Tibial nerve (tissue), 4 donors: ENCODE measurements at regions not wholly inside any gene's neighbourhood (a gene's known extent, or its start where the extent isn't known, plus 50 kb on each side); places are given as distances from the start of the nearest gene placed in this dataset.

Source experiments
- DNase-seq, 2 donors: peaks; one replicate each; pipeline ENCODE4 v3.0.0-alpha.2; 2019; ENCODE audit warnings: low spot score in 2 of 2
- H3K27ac ChIP-seq, 4 donors: fragments of 200-600 bp; sonication (generic) in 3 of 4; one replicate each; pipeline ENCODE4 v1.5.1; 2017 to 2019; ENCODE audit warnings: mild to moderate bottlenecking in 1 of 4
- H3K27me3 ChIP-seq, 2 donors: fragments of 200-600 bp; sonication (generic) in 1 of 2; one replicate each; pipeline versions ENCODE4 v1.5.1 to v1.6.0; 2017 to 2019
- H3K36me3 ChIP-seq, 3 donors: fragments of 200-600 bp; sonication (generic); one replicate each; pipeline ENCODE4 v1.5.1; 2018 to 2019
- H3K4me1 ChIP-seq, 4 donors: fragments of 200-600 bp; sonication (generic) in 3 of 4; one replicate each; pipeline ENCODE4 v1.5.1; 2017 to 2019
- H3K4me3 ChIP-seq, 4 donors: fragments of 200-600 bp; sonication (generic) in 3 of 4; one replicate each; pipeline ENCODE4 v1.5.1; 2017 to 2019; ENCODE audit warnings: mild to moderate bottlenecking in 1 of 4, moderate library complexity in 1 of 4
- H3K9me3 ChIP-seq, 4 donors: fragments of 200-600 bp; sonication (generic) in 3 of 4; one replicate each; pipeline ENCODE4 v1.5.1; 2017 to 2019
- EP300 ChIP-seq, 2 donors: sonication (generic); formaldehyde crosslinking; IDR thresholded peaks; one replicate each; pipeline ENCODE4 v1.6.1; 2017; ENCODE audit warnings: antibody characterized with exemption in 2 of 2, mild to moderate bottlenecking in 1 of 2
- POLR2A ChIP-seq, 2 donors: fragments of 450-650 bp; IDR thresholded peaks; one replicate each; pipeline ENCODE4 v1.6.1; 2017; ENCODE audit warnings: antibody characterized with exemption in 2 of 2, mild to moderate bottlenecking in 2 of 2, moderate library complexity in 2 of 2
- WGBS, 2 donors: methylation state at CpG; one replicate each; pipeline ENCODE4 v1.1.5; 2018; 5-methylcytosine and 5-hydroxymethylcytosine counted together
- TF ChIP-seq, protein P1 (sequence below), 5 experiments: fragments of 200-600 bp in 3 of 5; fragments of 450-650 bp in 2 of 5; sonication (generic) in 3 of 5; IDR thresholded peaks; one replicate each; pipeline ENCODE4 v1.5.1; 2016 to 2019; ENCODE audit warnings: antibody characterized with exemption in 5 of 5, mild to moderate bottlenecking in 3 of 5, moderate library complexity in 2 of 5

DNA sequence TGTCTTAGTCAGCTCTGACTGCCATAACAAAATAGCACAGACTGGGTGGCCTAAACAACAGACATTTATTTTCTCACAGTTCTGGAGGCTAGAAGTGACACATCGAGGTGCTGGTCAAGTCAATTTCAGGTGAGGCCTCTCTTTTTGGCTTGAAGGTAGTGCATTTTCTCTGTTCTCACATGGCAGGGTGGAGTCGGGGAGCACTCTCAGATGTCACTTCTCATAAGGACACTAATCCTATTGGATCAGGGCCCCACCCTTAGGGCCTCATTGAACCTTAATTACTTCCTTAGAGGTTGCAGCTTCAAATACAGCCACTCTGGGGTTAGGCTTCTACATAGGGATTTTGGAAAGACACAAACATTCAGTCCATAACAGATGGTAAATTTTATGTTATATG, 161.6 kb downstream of the PFKFB3 start:
- WGBS, 2 donors = 93 to 98% methylated on average over 2 of the region's 2 CpGs
- H3K4me3 ChIP-seq = no peak overlapping the region
- H3K27ac ChIP-seq = no peak overlapping the region
- H3K36me3 ChIP-seq = no peaks in the 10 kb centered on the region
- DNase-seq = no peak
- no peaks in the 10 kb centered on the region for H3K27me3 ChIP-seq
- H3K4me1 ChIP-seq = no peaks in the 10 kb centered on the region
- no peak for TF ChIP-seq EP300 (IDR thresholded peaks at IDR 0.05)
- TF ChIP-seq, protein P1, sequence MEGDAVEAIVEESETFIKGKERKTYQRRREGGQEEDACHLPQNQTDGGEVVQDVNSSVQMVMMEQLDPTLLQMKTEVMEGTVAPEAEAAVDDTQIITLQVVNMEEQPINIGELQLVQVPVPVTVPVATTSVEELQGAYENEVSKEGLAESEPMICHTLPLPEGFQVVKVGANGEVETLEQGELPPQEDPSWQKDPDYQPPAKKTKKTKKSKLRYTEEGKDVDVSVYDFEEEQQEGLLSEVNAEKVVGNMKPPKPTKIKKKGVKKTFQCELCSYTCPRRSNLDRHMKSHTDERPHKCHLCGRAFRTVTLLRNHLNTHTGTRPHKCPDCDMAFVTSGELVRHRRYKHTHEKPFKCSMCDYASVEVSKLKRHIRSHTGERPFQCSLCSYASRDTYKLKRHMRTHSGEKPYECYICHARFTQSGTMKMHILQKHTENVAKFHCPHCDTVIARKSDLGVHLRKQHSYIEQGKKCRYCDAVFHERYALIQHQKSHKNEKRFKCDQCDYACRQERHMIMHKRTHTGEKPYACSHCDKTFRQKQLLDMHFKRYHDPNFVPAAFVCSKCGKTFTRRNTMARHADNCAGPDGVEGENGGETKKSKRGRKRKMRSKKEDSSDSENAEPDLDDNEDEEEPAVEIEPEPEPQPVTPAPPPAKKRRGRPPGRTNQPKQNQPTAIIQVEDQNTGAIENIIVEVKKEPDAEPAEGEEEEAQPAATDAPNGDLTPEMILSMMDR (IDR thresholded peaks at IDR 0.05) = no peak
- TF ChIP-seq POLR2A (IDR thresholded peaks at IDR 0.05) = no peak
- peaks cover 0 to 16% (median 0%) of the 10 kb centered on the region in 4 donors for H3K9me3 ChIP-seq

DNA sequence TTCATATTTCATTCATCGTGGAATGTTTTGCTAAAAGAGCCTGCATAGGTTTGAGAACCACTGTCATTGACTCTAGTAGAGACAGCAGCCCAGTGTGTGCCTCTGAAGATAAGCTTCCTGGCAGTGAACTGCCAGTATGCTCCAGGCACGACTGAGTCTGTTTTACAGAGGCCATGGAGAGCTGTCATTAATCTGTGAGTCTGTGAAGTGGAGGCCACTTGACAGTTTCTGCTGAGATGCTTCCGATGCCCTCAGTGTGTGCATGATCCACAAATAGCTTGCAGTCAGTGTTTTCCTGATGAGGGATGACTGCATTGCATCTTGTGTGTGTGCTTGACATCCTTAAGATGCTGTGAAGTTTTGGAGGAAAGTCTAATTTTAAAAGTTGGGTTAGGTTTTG, 162.2 kb downstream of the PFKFB3 start:
- TF ChIP-seq EP300 (IDR thresholded peaks at IDR 0.05) (no peak), POLR2A (IDR thresholded peaks at IDR 0.05) (no peak)
- TF ChIP-seq, protein P1 (IDR thresholded peaks at IDR 0.05) = no peak
- Histone ChIP-seq H3K4me1 (no peaks in the 10 kb centered on the region), H3K27ac (no peak overlapping the region), H3K36me3 (no peaks in the 10 kb centered on the region), H3K9me3 (peaks cover 0 to 16% (median 0%) of the 10 kb centered on the region in 4 donors), H3K4me3 (no peak overlapping the region), H3K27me3 (no peaks in the 10 kb centered on the region)
- DNase-seq = no peak
- 47 to 57% methylated on average over 3 of the region's 3 CpGs for WGBS, 2 donors

DNA sequence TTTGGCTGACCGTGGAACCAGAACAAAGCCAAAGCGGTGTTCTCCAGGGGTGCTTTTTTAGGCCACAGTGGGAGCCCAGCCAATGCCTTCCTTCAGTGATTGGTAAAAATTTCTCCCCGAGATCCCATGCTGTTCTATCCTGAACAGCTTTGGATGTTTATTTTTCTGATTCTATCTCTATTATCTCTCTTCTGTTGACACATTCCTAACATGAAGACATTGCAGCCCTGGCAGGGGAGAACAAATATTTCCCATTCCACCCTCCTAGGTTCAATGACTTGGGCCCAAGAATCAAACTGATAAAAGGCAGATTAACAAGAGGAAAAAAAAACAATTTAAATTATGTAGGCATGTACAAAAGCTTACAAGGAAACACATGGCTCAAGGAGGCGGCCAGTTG, 162.7 kb downstream of the PFKFB3 start:
- WGBS, 2 donors = 67 to 68% methylated on average over 4 of the region's 4 CpGs
- H3K4me3 ChIP-seq = no peak overlapping the region
- H3K27ac ChIP-seq = no peak overlapping the region

More for the DNA sequence above, 162.7 kb downstream of the PFKFB3 start:
- H3K4me1 ChIP-seq = no peaks in the 10 kb centered on the region
- H3K9me3 ChIP-seq = peaks cover 0 to 14% (median 0%) of the 10 kb centered on the region in 4 donors
- no peaks in the 10 kb centered on the region for H3K36me3 ChIP-seq
- H3K27me3 ChIP-seq = no peaks in the 10 kb centered on the region
- no peak for DNase-seq
- TF ChIP-seq, protein P1 (IDR thresholded peaks at IDR 0.05) = no peak
- TF ChIP-seq EP300 (IDR thresholded peaks at IDR 0.05) = no peak
- TF ChIP-seq POLR2A (IDR thresholded peaks at IDR 0.05) = no peak
